ENCODE measurements at regions not wholly inside any gene's neighbourhood (a gene's known extent, or its start where the extent isn't known, plus 50 kb on each side); places are given as distances from the start of the nearest gene placed in this dataset.

- no peak for TF ChIP-seq POLR2A (IDR thresholded peaks at IDR 0.05)
- no peak for TF ChIP-seq CTCF (IDR thresholded peaks at IDR 0.05)
These were observed 699.4 kb downstream of the ZPLD1 start for GRCh38 chr3:103134023-103134724.
